ENCODE measurements at regions not wholly inside any gene's neighbourhood (a gene's known extent, or its start where the extent isn't known, plus 50 kb on each side); places are given as distances from the start of the nearest gene placed in this dataset.

- TF ChIP-seq CEBPB (IDR thresholded peaks at IDR 0.05) (no peak), TAF1 (IDR thresholded peaks at IDR 0.05; ENCODE audit: low read depth) (no peak), TCF12 (IDR thresholded peaks at IDR 0.05; ENCODE audit: low read depth) (no peak), YY1 (IDR thresholded peaks at IDR 0.05; ENCODE audit: low read depth) (no peak), ZBTB7A (IDR thresholded peaks at IDR 0.05; ENCODE audit: low read depth) (no peak), EP300 (IDR thresholded peaks at IDR 0.05; ENCODE audit: borderline replicate concordance) (no peak), CREB1 (IDR thresholded peaks at IDR 0.05; ENCODE audit: low read depth) (no peak), NFIC (IDR thresholded peaks at IDR 0.05) (no peak), REST (IDR thresholded peaks at IDR 0.05; ENCODE audit: low read depth) (no peak), FOXM1 (IDR thresholded peaks at IDR 0.05; ENCODE audit: borderline replicate concordance, low read depth) (no peak), EGR1 (IDR thresholded peaks at IDR 0.05) (no peak), MAX (IDR thresholded peaks at IDR 0.05) (no peak), RAD21 (IDR thresholded peaks at IDR 0.05; ENCODE audit: low read depth) (no peak)
These were observed 623.0 kb downstream of the OTOL1 start for GRCh38 chr3:162119651-162120050.
